Muscle of leg (tissue), 3 donors: ENCODE measurements at regions not wholly inside any gene's neighbourhood (a gene's known extent, or its start where the extent isn't known, plus 50 kb on each side); places are given as distances from the start of the nearest gene placed in this dataset.

ENCODE experiments used
- DNase-seq: peaks from one replicate; pipeline ENCODE4 v3.0.0; 2013
- H3K27ac ChIP-seq: one replicate; pipeline ENCODE4 v1.5.1; 2013; ENCODE audit warnings: mild to moderate bottlenecking, low read length, control low read depth
- H3K27me3 ChIP-seq: one replicate; pipeline ENCODE4 v1.6.1; 2013; ENCODE audit warnings: low read length; ENCODE audit not compliant: control insufficient read depth, insufficient read depth
- H3K36me3 ChIP-seq: one replicate; pipeline ENCODE4 v1.6.1; 2013; ENCODE audit warnings: low read length; ENCODE audit not compliant: control insufficient read depth, insufficient read depth
- H3K4me1 ChIP-seq: one replicate; pipeline ENCODE4 v1.6.1; 2013; ENCODE audit warnings: low read length; ENCODE audit not compliant: control insufficient read depth, insufficient read depth
- H3K4me3 ChIP-seq: one replicate; pipeline ENCODE4 v1.5.1; 2013; ENCODE audit warnings: low read length, control low read depth
- H3K9me3 ChIP-seq: replicated peaks from 2 replicates; pipeline ENCODE4 v1.6.1; 2013; ENCODE audit warnings: low read depth, low read length; ENCODE audit not compliant: control insufficient read depth
- WGBS: methylation state at CpG from one replicate; pipeline ENCODE4 v1.1.5; 2013; ENCODE audit warnings: missing lambda C conversion rate; ENCODE audit not compliant: insufficient coverage; 5-methylcytosine and 5-hydroxymethylcytosine counted together

GRCh38 chr13:59521549-59521948 lies 642.2 kb downstream of the DIAPH3 start:
- Histone ChIP-seq H3K27me3 (no peaks in the 10 kb centered on the region), H3K4me1 (no peaks in the 10 kb centered on the region), H3K27ac (no peak overlapping the region), H3K9me3 (no peaks in the 10 kb centered on the region), H3K36me3 (no peaks in the 10 kb centered on the region), H3K4me3 (no peak overlapping the region)
- WGBS: no CpG with 5 or more reads among the region's 1 CpG
- no peak for DNase-seq

GRCh38 chr13:59522652-59523051 lies 641.1 kb downstream of the DIAPH3 start:
- no peak overlapping the region for H3K27ac ChIP-seq
- no peaks in the 10 kb centered on the region for H3K27me3 ChIP-seq
- no peaks in the 10 kb centered on the region for H3K36me3 ChIP-seq
- no peak for DNase-seq
- no peaks in the 10 kb centered on the region for H3K9me3 ChIP-seq
- no peak overlapping the region for H3K4me3 ChIP-seq
- no peaks in the 10 kb centered on the region for H3K4me1 ChIP-seq

- no peak overlapping the region for H3K4me3 ChIP-seq
- H3K27ac ChIP-seq: no peak overlapping the region
- H3K4me1 ChIP-seq: peaks cover 5% of the 10 kb centered on the region
- no peaks in the 10 kb centered on the region for H3K36me3 ChIP-seq
- 70% methylated on average over 2 of the region's 3 CpGs for WGBS
- H3K27me3 ChIP-seq: no peaks in the 10 kb centered on the region
- DNase-seq: no peak
- H3K9me3 ChIP-seq: no peaks in the 10 kb centered on the region
Observed at GRCh38 chr13:59527500-59527899, 636.2 kb downstream of the DIAPH3 start.

- Histone ChIP-seq H3K4me3 (no peak overlapping the region), H3K27ac (peak overlapping the region; percentile 71), H3K27me3 (no peaks in the 10 kb centered on the region), H3K4me1 (peaks cover 9% of the 10 kb centered on the region), H3K36me3 (no peaks in the 10 kb centered on the region), H3K9me3 (no peaks in the 10 kb centered on the region)
- peak; percentile 87 for DNase-seq
- WGBS: 24% methylated on average over 6 of the region's 9 CpGs
Observed at GRCh38 chr13:59531571-59532091, 632.1 kb downstream of the DIAPH3 start.

- H3K36me3 ChIP-seq: no peaks in the 10 kb centered on the region
- no peaks in the 10 kb centered on the region for H3K27me3 ChIP-seq
- peak overlapping the region; percentile 71 for H3K27ac ChIP-seq
- H3K9me3 ChIP-seq: no peaks in the 10 kb centered on the region
- no CpG with 5 or more reads among the region's 2 CpGs for WGBS
- DNase-seq: no peak
- H3K4me1 ChIP-seq: peaks cover 9% of the 10 kb centered on the region
- no peak overlapping the region for H3K4me3 ChIP-seq
Observed at GRCh38 chr13:59532405-59532804, 631.3 kb downstream of the DIAPH3 start.

- no CpG with 5 or more reads among the region's 3 CpGs for WGBS
- Histone ChIP-seq H3K27ac (peak overlapping the region; percentile 52), H3K27me3 (no peaks in the 10 kb centered on the region), H3K4me3 (no peak overlapping the region), H3K9me3 (no peaks in the 10 kb centered on the region), H3K36me3 (no peaks in the 10 kb centered on the region), H3K4me1 (peaks cover 9% of the 10 kb centered on the region)
- DNase-seq: peak; percentile 73
Observed at GRCh38 chr13:59533561-59534555, 629.9 kb downstream of the DIAPH3 start.

- peaks cover 9% of the 10 kb centered on the region for H3K4me1 ChIP-seq
- 43% methylated on average over 1 of the region's 5 CpGs for WGBS
- DNase-seq: peak; percentile 74
Observed at GRCh38 chr13:59534806-59535205, 628.9 kb downstream of the DIAPH3 start.

GRCh38 chr13:59537500-59537899 lies 626.2 kb downstream of the DIAPH3 start:
- Histone ChIP-seq H3K9me3 (no peaks in the 10 kb centered on the region), H3K4me1 (peaks cover 4% of the 10 kb centered on the region), H3K4me3 (no peak overlapping the region), H3K27me3 (no peaks in the 10 kb centered on the region), H3K27ac (no peak overlapping the region), H3K36me3 (no peaks in the 10 kb centered on the region)
- WGBS: 90% methylated on average over 2 of the region's 3 CpGs
- no peak for DNase-seq

More at GRCh38 chr13:59534806-59535205, 628.9 kb downstream of the DIAPH3 start:
- Histone ChIP-seq H3K27ac (peak overlapping the region; percentile 45), H3K9me3 (no peaks in the 10 kb centered on the region), H3K4me3 (no peak overlapping the region), H3K27me3 (no peaks in the 10 kb centered on the region), H3K36me3 (no peaks in the 10 kb centered on the region)

GRCh38 chr13:59538512-59538911 lies 625.2 kb downstream of the DIAPH3 start:
- 63% methylated on average over 2 of the region's 3 CpGs for WGBS
- H3K27me3 ChIP-seq: no peaks in the 10 kb centered on the region
- H3K4me1 ChIP-seq: peaks cover 4% of the 10 kb centered on the region
- H3K27ac ChIP-seq: no peak overlapping the region
- no peak for DNase-seq
- no peak overlapping the region for H3K4me3 ChIP-seq
- H3K9me3 ChIP-seq: no peaks in the 10 kb centered on the region
- H3K36me3 ChIP-seq: no peaks in the 10 kb centered on the region

- Histone ChIP-seq H3K4me3 (no peak overlapping the region), H3K4me1 (no peaks in the 10 kb centered on the region), H3K27me3 (no peaks in the 10 kb centered on the region), H3K36me3 (no peaks in the 10 kb centered on the region), H3K27ac (no peak overlapping the region), H3K9me3 (no peaks in the 10 kb centered on the region)
- DNase-seq: peak; percentile 39
Observed at GRCh38 chr13:59542303-59542702, 621.4 kb downstream of the DIAPH3 start.
